Lower leg skin (tissue), 3 donors: ENCODE measurements at regions not wholly inside any gene's neighbourhood (a gene's known extent, or its start where the extent isn't known, plus 50 kb on each side); places are given as distances from the start of the nearest gene placed in this dataset.

ENCODE experiments used
- CTCF ChIP-seq, 3 donors: fragments of 450-650 bp; IDR thresholded peaks; one replicate each; pipeline ENCODE4 v1.5.1; 2016; ENCODE audit warnings: antibody characterized with exemption in 3 of 3, mild to moderate bottlenecking in 3 of 3, moderate library complexity in 2 of 3
- POLR2A ChIP-seq, 2 donors: fragments of 450-650 bp; IDR thresholded peaks; one replicate each; pipeline ENCODE4 v1.6.1; 2016 to 2017; ENCODE audit warnings: antibody characterized with exemption in 2 of 2, mild to moderate bottlenecking in 1 of 2, moderate library complexity in 1 of 2

GRCh38 chr20:58075586-58076345 is 152.7 kb downstream of the ANKRD60 start:
- TF ChIP-seq CTCF (IDR thresholded peaks at IDR 0.05) (no peak), POLR2A (IDR thresholded peaks at IDR 0.05) (no peak)
